ENCODE measurements at regions not wholly inside any gene's neighbourhood (a gene's known extent, or its start where the extent isn't known, plus 50 kb on each side); places are given as distances from the start of the nearest gene placed in this dataset.

GRCh38 chr3:21357241-21357640 is 393.8 kb downstream of the ZNF385D start:
- DNase-seq (ENCODE audit: low spot score), result no peak

- no peak for DNase-seq (ENCODE audit: low spot score)
Observed at GRCh38 chr3:21356402-21356801, 394.6 kb downstream of the ZNF385D start.

GRCh38 chr3:21345382-21345976 is 405.5 kb downstream of the ZNF385D start:
- DNase-seq (ENCODE audit: low spot score), result no peak

GRCh38 chr3:21331857-21332256 is 419.2 kb downstream of the ZNF385D start:
- DNase-seq (ENCODE audit: low spot score), result peak; percentile 39

- DNase-seq (ENCODE audit: low spot score), result no peak
Observed at GRCh38 chr3:21331321-21331720, 419.7 kb downstream of the ZNF385D start.

DNA sequence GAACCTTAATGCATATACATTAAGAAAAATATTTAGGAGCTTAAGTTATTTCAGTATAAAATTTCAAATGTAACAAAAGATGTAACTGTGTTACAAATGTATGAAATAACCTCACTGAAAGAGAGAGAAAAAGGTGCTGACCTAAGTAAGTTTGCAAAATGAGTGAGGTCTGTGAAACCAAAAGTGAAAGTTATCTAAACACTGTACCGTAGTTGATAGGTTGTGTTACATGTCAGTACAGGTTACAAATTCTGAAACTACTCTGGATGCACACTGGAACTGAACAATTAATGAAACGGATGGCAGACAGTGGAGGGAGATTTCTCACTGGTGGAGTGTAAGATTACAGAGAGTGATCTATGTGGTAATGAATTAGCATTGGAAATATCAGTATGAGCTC is 420.7 kb downstream of the ZNF385D start:
- DNase-seq (ENCODE audit: low spot score), result no peak

DNA sequence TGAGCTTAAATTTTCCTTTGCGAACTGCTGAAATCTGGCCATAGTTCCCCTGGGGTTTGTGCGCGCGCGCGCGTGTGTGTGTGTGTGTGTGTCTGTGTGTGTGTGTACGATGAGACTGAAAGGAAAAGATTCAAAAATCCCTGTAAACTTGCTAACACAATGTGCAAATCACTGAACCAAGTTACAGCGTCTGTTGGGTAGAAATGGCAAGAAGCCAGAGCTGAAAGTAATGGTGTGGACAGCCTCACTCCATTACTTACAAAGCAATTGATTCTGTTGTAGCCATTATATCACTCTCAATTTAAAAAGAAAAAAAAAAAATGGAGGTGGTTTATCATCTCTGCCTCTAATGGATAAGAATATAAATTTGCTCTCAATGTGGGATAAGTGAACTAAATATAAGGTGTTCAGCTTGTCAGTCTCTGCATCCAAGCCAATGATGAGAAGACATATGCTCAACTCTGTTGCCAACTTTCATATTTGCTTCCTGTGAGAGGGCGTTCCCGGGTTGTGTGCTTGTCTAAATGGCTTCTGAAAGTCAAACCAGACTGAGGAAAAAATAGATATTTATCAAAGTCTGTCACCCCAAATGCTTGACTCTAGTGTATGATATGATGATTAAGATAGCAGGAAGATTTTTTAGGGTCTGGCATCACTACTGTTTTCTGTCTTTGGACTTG is 422.2 kb downstream of the ZNF385D start:
- no peak for DNase-seq (ENCODE audit: low spot score)

GRCh38 chr3:21326704-21327475 is 424.1 kb downstream of the ZNF385D start:
- DNase-seq (ENCODE audit: low spot score), result no peak

DNA sequence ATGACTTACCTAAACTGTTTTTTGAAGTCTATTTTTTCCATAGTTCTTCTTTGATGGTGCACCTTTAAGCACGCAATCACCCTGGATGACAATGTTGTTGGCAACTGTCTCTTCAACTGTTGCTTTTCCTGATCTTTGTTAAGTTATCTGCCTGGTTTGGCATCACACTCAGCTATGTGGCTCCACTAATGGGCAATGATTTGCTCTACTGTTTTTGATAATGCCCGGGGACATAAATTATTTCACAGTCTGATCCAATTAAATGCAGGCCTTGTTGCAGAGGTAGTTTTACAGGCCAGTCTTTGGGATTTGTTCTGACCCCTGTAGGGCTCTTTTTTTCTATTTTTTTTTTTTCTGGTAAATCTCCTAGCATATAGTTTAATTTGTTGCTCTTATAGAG is 436.3 kb downstream of the ZNF385D start:
- DNase-seq (ENCODE audit: low spot score), result no peak

DNA sequence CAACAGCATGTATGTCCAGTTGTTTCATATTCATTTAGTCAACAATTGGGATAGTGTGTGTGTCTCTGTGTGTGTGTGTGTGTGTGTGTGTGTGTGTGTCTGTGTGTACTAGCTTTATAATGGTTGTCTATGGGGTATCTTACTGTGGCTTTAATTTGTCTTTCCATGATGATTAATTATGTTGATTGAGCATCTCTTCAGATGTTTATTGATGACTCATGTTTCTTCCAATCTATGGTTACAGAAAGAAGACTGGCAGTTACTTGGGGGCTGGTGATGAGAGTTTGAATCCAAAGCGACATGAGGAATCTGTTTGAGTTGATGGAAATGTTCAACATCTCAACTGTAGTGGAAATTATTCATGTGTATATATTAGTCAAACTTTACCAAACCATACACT is 440.1 kb downstream of the ZNF385D start:
- no peak for DNase-seq (ENCODE audit: low spot score)

GRCh38 chr3:21310161-21310560 is 440.8 kb downstream of the ZNF385D start:
- no peak for DNase-seq (ENCODE audit: low spot score)

GRCh38 chr3:21297304-21297703 is 453.7 kb downstream of the ZNF385D start:
- no peak for DNase-seq (ENCODE audit: low spot score)

GRCh38 chr3:21294768-21295167 is 456.2 kb downstream of the ZNF385D start:
- DNase-seq (ENCODE audit: low spot score), result no peak

DNA sequence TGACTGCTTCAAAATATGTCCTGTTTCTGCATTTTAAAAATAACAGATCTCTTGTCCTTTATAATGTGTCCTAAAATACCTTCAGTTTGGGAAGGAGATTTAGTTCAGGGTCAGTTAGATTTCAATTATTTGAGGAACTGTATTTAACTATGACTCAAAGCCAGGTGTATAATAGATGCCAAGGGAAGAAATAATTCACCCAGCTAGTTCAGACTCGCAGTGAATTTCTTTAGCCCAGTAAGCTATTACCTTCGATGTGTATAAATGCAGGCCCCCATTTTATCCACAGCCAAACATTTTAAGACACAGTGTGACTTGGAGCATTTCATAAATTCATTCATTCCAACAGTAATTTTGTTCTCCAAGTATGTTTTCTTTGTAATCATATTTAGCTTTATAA is 458.0 kb downstream of the ZNF385D start:
- no peak for DNase-seq (ENCODE audit: low spot score)

DNA sequence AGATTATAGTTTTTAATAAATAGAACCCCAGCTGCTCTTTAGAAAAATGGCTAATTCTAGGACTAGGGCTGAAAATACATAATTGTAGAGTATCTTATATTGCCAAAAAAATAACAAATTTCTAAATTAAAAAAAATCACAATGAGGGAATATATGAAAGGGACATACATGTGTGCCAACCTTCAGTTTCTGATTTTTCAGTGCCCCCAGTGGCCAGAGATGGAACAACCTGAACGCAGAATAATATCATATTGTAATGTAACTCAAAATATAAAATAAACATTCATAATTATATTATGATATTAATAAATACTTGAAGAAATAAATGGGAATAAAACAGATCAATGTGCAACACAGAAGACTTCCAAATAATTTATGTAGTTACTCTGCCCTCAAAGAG is 460.5 kb downstream of the ZNF385D start:
- no peak for DNase-seq (ENCODE audit: low spot score)

DNA sequence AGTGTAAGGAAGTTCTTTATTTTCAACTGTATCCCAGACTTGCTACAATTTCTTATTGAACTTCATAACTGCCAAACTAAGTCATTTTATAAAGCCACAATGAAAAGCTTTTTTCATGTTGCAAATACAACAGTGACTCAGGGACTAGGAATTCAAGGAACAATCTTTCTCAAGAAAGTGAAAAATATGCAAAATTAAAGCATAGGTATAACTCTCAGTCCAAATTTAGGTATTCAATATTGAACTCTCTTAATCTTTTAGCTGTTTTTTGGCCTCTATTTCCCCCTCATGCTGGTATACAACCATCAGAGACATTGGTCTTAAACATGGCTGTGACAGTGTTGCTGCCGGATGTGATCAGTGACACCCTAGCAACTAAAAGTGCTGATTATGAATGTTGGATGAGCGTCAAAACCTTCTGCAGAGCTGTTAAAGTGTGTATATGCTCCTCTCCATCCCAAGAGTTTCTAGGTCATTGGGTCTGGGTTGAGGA is 476.9 kb downstream of the ZNF385D start:
- DNase-seq (ENCODE audit: low spot score), result no peak

GRCh38 chr3:21273259-21274025 is 477.6 kb downstream of the ZNF385D start:
- no peak for DNase-seq (ENCODE audit: low spot score)

DNA sequence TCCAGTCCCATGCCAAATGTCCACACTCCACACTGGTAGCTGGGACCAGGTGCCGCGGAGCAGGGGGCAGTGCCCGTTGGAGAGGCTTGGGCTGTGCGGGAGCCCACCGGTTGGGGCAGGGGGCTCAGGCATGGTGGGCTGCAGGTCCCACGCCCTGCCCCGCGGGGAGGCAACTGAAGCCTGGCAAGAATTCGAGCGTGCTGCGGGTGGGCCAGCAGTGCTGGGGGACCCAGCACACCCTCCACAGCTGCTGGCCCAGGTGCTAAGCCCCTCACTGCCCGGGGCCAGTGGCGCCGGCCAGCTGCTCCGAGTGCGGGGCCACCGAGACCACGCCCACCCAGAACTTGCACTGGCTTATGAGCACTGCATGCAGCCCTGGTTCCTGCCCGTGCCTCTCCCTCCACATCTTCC is 479.4 kb downstream of the ZNF385D start:
- DNase-seq (ENCODE audit: low spot score), result no peak

GRCh38 chr3:21269882-21270281 is 481.1 kb downstream of the ZNF385D start:
- no peak for DNase-seq (ENCODE audit: low spot score)

- DNase-seq (ENCODE audit: low spot score), result no peak
Observed at GRCh38 chr3:21260507-21260906, 490.5 kb downstream of the ZNF385D start.

GRCh38 chr3:21259896-21260295 is 491.1 kb downstream of the ZNF385D start:
- no peak for DNase-seq (ENCODE audit: low spot score)

DNA sequence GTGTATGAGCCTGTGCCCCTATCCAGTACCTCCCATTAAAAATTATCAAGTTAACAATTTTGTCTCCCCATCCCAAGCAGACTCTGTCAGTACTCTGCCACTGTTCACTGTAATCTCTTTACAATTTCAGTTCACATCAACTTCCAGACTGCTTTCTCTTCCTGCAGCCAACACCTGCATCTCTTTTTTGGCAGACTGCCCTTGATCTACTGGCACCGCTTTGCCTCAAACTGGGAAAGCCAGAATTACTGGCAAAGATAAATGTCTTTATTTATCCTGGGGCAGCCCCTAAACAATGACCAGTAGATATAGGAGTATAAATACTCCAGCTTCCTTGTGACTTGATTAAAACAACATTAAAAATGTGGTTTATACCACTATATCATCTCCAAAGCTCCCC is 494.1 kb downstream of the ZNF385D start:
- DNase-seq (ENCODE audit: low spot score), result no peak

Data from ecto neural progenitor cell (in vitro differentiated cells).